Heart left ventricle (tissue), 13 donors: ENCODE measurements at regions not wholly inside any gene's neighbourhood (a gene's known extent, or its start where the extent isn't known, plus 50 kb on each side); places are given as distances from the start of the nearest gene placed in this dataset.

Source experiments
- POLR2A ChIP-seq, 2 donors: fragments of 450-650 bp; IDR thresholded peaks; one replicate each; pipeline ENCODE4 v1.6.1; 2017; ENCODE audit warnings: antibody characterized with exemption in 2 of 2, mild to moderate bottlenecking in 2 of 2, moderate library complexity in 2 of 2
- TF ChIP-seq, protein P1 (sequence below), 12 donors: fragments of 200-600 bp; sonication (generic) in 4 of 12; IDR thresholded peaks; one replicate each; pipeline versions ENCODE4 v1.5.0 to v1.8.0; 2018 to 2022; ENCODE audit warnings: antibody characterized with exemption in 12 of 12, mild to moderate bottlenecking in 5 of 12
- donor health status: ischemic (EF 13 %, LVEDD 7.1; RV severe dilation, severe dysfunction).
- donor health status: DM: no; HTN: yes; CAD: no.
- donor health status: DM: no; HTN: no; CAD: no.
- donor health status: ischemic (EF 25% LVEDD 6.9; RV normal size, moderate dysfunction).
- donor health status: ischemic (EF 25% LVEDD 5.7; RV mildly dilated, moderate dysfunction).
- donor health status: ischemic (EF 35%, LVEDD 5.7; RV mildly dilated, moderate dysfunction).
- donor health status: nonischemic (EF 11% LVEDD 7.7; RV severe dilation, severe dysfunction).
- donor health status: DM: yes; HTN: yes; CAD: no.
- donor health status: PGD.
- donor health status: ischemic (EF 29% LVEDD 5.4; RV normal size, mild dysfunction).
- donor health status: nonischemic (EF 23%, LVEDD 6.1; RV moderate dilation, normal function).

DNA sequence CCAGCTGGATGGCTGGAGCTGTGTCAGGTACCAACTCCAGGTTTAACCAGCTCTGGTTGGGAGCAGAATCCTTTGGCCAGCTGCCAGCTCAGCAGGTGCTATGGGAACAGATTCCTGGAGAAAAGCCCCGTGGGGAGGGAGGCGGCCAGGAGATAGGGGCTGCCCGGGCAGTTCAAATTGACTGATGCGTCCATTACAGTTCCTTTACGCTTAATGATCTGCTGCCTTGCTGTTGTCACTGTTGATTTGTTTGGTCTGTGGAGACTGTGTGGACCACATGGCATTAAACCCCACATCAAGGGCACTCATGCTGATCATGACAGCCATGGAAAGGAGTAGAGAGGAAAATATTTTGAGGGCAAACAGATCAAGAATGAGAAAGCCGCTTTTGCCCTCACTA, 200.0 kb downstream of the TSN start:
- TF ChIP-seq, protein P1, sequence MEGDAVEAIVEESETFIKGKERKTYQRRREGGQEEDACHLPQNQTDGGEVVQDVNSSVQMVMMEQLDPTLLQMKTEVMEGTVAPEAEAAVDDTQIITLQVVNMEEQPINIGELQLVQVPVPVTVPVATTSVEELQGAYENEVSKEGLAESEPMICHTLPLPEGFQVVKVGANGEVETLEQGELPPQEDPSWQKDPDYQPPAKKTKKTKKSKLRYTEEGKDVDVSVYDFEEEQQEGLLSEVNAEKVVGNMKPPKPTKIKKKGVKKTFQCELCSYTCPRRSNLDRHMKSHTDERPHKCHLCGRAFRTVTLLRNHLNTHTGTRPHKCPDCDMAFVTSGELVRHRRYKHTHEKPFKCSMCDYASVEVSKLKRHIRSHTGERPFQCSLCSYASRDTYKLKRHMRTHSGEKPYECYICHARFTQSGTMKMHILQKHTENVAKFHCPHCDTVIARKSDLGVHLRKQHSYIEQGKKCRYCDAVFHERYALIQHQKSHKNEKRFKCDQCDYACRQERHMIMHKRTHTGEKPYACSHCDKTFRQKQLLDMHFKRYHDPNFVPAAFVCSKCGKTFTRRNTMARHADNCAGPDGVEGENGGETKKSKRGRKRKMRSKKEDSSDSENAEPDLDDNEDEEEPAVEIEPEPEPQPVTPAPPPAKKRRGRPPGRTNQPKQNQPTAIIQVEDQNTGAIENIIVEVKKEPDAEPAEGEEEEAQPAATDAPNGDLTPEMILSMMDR (IDR thresholded peaks at IDR 0.05): no peak
- TF ChIP-seq POLR2A (IDR thresholded peaks at IDR 0.05): no peak
